Neural crest cell (in vitro differentiated cells): ENCODE measurements at regions not wholly inside any gene's neighbourhood (a gene's known extent, or its start where the extent isn't known, plus 50 kb on each side); places are given as distances from the start of the nearest gene placed in this dataset.
A peak's percentile ranks its signal among the peaks of the same experiment; 100 is the strongest.
"Not testable (repeated sequence)": the region's sequence is repeated elsewhere in the genome, so short reads cannot be mapped to it uniquely, and the experiment has no call there.

Experiments
- DNase-seq: peaks from one replicate; pipeline ENCODE4 v3.0.0; 2021; ENCODE audit warnings: low read depth, mixed read lengths, low spot score
- H3K27ac Mint-ChIP-seq: one replicate; pipeline ENCODE4 v1.8.0; 2021; ENCODE audit warnings: mild to moderate bottlenecking, mixed read lengths; ENCODE audit not compliant: unreplicated experiment
- H3K27me3 Mint-ChIP-seq: 2 replicates; pipeline ENCODE4 v1.8.0; 2021; ENCODE audit warnings: low read depth, mild to moderate bottlenecking, mixed read lengths
- H3K36me3 Mint-ChIP-seq: 2 replicates; pipeline ENCODE4 v1.8.0; 2021; ENCODE audit warnings: low read depth, mild to moderate bottlenecking, mixed read lengths
- H3K4me1 Mint-ChIP-seq: 2 replicates; pipeline ENCODE4 v1.8.0; 2021; ENCODE audit warnings: mixed read lengths
- H3K4me3 Mint-ChIP-seq: one replicate; pipeline ENCODE4 v1.8.0; 2021; ENCODE audit warnings: mild to moderate bottlenecking, mixed read lengths
- H3K9me3 Mint-ChIP-seq: 2 replicates; pipeline ENCODE4 v1.8.0; 2021; ENCODE audit warnings: mixed read lengths
- TF ChIP-seq, protein P1 (sequence below): fragments of 200-600 bp; sonication (generic); conservative IDR thresholded peaks from 2 replicates; pipeline ENCODE4 v1.5.0; 2021; ENCODE audit warnings: antibody characterized with exemption, mild to moderate bottlenecking

DNA sequence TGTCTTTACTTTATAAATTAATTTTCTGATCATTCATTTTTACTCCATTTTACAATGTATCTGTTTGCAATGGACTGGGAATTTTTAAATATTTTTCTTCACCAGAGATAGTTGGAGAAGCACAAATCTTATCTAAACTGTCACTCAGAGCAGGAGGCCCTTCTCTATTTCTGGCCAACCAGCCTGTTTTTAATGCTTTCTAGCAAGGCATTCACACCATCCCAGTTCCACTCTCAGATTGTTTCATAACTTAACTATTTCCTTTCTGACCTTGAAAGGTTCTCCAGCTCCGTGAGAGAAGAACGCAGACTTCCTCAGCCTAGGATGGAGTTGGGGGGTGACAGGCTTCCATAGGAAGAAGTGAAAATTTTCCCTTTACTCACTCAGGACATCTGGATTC lies 155.8 kb downstream of the SKIDA1 start:
- TF ChIP-seq, protein P1, sequence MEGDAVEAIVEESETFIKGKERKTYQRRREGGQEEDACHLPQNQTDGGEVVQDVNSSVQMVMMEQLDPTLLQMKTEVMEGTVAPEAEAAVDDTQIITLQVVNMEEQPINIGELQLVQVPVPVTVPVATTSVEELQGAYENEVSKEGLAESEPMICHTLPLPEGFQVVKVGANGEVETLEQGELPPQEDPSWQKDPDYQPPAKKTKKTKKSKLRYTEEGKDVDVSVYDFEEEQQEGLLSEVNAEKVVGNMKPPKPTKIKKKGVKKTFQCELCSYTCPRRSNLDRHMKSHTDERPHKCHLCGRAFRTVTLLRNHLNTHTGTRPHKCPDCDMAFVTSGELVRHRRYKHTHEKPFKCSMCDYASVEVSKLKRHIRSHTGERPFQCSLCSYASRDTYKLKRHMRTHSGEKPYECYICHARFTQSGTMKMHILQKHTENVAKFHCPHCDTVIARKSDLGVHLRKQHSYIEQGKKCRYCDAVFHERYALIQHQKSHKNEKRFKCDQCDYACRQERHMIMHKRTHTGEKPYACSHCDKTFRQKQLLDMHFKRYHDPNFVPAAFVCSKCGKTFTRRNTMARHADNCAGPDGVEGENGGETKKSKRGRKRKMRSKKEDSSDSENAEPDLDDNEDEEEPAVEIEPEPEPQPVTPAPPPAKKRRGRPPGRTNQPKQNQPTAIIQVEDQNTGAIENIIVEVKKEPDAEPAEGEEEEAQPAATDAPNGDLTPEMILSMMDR = no peak
- Mint-ChIP-seq H3K27ac (no peak overlapping the region), H3K36me3 (peaks cover 2% of the 10 kb centered on the region), H3K4me1 (peaks cover 29% of the 10 kb centered on the region), H3K9me3 (no peaks in the 10 kb centered on the region), H3K4me3 (no peak overlapping the region), H3K27me3 (no peaks in the 10 kb centered on the region)
- no peak for DNase-seq

DNA sequence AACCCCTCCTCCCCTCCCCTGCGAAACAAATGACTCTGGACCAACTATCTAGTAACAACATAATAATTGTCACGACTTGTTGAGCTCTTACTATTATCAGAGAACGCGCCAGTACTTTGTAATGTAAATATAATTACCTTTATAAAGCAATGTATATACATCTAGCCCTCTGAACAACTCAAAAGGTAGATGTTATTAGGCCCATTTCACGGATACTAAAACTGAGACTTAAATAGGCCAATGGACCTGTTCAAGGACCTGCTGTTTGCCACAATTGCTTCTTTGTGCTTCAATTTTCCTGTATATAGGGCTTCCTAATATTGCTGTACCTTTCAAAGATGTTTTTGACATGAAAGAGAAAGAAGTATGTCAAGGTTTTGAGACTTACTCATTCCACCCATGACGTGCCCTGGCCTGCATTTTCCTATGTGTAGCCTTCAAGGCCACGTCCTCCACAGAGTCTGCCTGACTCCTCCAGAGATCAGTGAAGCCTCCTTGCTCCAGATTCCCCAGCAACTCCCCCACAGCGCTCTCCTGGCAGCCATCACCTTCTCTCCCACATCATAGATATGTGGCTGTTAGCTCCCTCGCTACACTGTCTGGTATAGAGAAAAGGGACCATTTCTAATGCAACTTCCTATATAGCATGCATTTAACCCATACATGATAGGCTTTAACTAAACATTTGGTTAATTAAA lies 156.6 kb downstream of the SKIDA1 start:
- Mint-ChIP-seq H3K9me3 (no peaks in the 10 kb centered on the region), H3K4me3 (no peak overlapping the region), H3K27me3 (no peaks in the 10 kb centered on the region), H3K36me3 (peaks cover 2% of the 10 kb centered on the region), H3K27ac (peak overlapping the region; percentile 68), H3K4me1 (peaks cover 38% of the 10 kb centered on the region)
- DNase-seq = no peak
- TF ChIP-seq, protein P1 = no peak

DNA sequence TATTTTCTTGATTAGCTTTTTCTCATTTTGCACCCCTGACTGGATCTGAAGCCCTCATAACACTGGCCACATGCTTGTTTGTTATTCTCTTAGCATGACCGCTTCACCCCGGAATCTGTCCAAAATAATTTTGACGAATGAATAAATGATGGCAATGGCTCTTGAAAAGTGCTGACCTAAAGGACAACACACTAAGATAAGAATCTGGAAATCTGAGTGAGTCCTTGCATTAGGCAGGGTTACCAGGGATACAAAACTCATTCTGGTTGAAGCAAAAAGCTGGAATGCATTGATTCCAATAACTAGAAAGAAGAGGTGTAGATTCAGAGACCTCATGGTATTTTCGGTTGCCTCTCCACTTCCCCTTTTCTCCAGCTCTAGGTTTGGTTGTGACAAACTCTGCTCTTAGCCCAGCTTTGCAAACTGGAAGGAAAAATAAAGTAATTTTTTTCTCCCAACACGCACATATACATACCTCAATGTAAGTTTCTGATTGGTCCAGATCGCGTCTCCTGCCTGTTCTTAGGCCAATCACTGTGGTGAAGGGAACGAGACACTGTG lies 157.4 kb downstream of the SKIDA1 start:
- peaks cover 2% of the 10 kb centered on the region for H3K36me3 Mint-ChIP-seq
- H3K4me3 Mint-ChIP-seq = no peak overlapping the region
- peaks cover 44% of the 10 kb centered on the region for H3K4me1 Mint-ChIP-seq
- H3K27ac Mint-ChIP-seq = no peak overlapping the region
- TF ChIP-seq, protein P1 = no peak
- H3K27me3 Mint-ChIP-seq = no peaks in the 10 kb centered on the region
- DNase-seq = no peak
- no peaks in the 10 kb centered on the region for H3K9me3 Mint-ChIP-seq

DNA sequence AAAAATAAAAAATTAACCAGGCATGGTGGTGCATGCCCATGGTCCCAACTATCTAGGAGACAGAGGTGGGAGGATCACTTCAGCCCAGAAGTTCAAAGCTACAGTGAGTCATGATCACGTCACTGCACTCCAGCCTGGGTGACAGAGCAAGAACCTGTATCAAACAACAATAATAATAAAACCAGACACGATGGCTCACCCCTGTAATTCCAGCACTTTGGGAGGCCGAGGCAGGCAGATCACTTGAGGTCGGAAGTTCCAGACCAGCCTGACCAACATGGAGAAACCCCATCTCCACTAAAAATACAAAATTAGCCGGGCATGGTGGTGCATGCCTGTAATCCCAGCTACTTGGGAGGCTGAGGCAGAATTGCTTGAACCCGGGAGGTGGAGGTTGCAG lies 159.4 kb downstream of the SKIDA1 start:
- not testable (repeated sequence) for H3K36me3 Mint-ChIP-seq, H3K9me3 Mint-ChIP-seq, DNase-seq, H3K4me3 Mint-ChIP-seq, H3K27ac Mint-ChIP-seq, H3K27me3 Mint-ChIP-seq
- H3K4me1 Mint-ChIP-seq = peaks cover 44% of the 10 kb centered on the region

DNA sequence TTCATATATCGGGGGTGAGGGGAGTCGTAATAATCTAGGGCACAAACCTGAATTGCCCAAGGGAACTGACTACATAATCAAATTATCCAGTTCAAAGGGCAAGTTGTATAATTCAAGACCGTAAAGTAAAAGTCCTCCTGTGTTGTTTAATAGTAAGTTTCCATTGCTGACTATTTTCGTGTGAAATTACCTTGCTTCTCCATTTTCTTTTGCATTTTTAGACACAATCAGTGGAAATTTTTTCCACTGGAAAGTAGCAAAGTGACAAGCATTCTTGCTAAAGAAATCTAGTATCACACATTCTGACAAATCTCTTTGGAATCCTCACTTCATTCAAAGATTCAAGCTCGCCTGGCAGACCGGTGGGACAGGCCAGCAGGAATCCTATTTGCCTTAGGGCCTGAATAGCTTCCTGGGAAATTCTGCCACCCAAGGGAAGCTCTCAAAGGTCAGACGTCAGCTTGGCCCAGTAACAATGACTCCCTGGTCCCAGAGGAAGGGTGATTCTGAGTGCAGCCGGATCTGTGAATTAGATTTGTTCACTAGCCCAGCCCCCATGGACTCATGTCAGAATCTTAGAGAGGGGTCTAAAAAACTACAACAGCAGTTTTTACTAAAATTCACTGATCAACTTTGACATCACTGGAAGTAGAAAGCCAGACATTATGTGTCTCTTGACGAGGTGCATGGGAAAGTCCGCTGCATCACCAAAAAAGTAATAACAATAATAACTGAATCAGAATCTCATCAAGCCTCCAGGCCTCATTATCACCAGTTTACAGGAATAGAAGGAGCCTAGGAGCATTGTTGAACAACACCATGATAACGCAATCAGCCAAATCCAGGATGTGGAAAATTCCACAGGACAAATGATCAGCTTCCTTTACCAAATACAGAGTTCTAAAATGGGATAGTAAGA lies 161.0 kb downstream of the SKIDA1 start:
- TF ChIP-seq, protein P1 = no peak
- Mint-ChIP-seq H3K9me3 (no peaks in the 10 kb centered on the region), H3K27me3 (no peaks in the 10 kb centered on the region), H3K4me3 (peak overlapping the region; percentile 71), H3K27ac (peak overlapping the region; percentile 76), H3K36me3 (no peaks in the 10 kb centered on the region), H3K4me1 (peaks cover 44% of the 10 kb centered on the region)
- DNase-seq = peak; percentile 27
